PC-9 (cell line): ENCODE measurements at regions not wholly inside any gene's neighbourhood (a gene's known extent, or its start where the extent isn't known, plus 50 kb on each side); places are given as distances from the start of the nearest gene placed in this dataset.

Source experiments
- CTCF ChIP-seq: fragments of 200-600 bp; sonication (generic); conservative IDR thresholded peaks from 2 replicates; pipeline ENCODE4 v1.6.1; 2017; ENCODE audit warnings: mixed run types, antibody characterized with exemption, mild to moderate bottlenecking, moderate library complexity
- EZH2 ChIP-seq: fragments of 200-600 bp; sonication (generic); IDR thresholded peaks from 2 replicates; pipeline ENCODE4 v1.8.0; 2017; ENCODE audit warnings: antibody characterized with exemption, low read depth

- no peak for TF ChIP-seq CTCF
- no peak for TF ChIP-seq EZH2
Observed at GRCh38 chr7:41224063-41224763, 478.7 kb downstream of the INHBA start.
